Astrocyte (in vitro differentiated cells and primary cell): ENCODE measurements at regions not wholly inside any gene's neighbourhood (a gene's known extent, or its start where the extent isn't known, plus 50 kb on each side); places are given as distances from the start of the nearest gene placed in this dataset.

Experiments used
- CTCF ChIP-seq: IDR thresholded peaks from 2 replicates; pipeline ENCODE4 v1.5.1; 2011; ENCODE audit warnings: low read depth, mild to moderate bottlenecking, inconsistent platforms, low read length, moderate library complexity; ENCODE audit not compliant: insufficient read depth
- EZH2 ChIP-seq: IDR thresholded peaks from 2 replicates; pipeline ENCODE4 v1.6.1; 2012; ENCODE audit warnings: mild to moderate bottlenecking, low read length, inconsistent platforms; ENCODE audit not compliant: insufficient read depth

DNA sequence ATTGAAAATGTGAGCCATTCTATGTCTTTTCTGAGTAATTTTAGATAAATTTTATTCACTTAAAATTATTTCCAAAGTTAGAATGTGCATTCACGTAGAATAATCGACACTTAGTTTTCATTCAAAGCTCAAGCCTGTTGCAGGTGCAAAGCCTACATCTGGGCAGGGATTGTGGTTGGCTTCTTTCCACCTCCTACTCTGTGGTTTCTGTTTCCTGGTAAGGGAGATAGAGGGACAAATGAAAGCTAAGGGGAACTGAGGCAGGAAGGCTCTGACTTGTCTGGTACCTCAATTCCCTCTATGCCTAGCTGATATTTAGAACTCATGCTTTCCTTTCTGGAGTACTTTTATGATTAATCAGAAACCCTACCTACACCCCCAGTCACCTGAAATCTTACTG, 251.2 kb upstream of the DPYD start:
- TF ChIP-seq CTCF, result no peak
- no peak for TF ChIP-seq EZH2
